NT2/D1 (cell line): ENCODE measurements at regions not wholly inside any gene's neighbourhood (a gene's known extent, or its start where the extent isn't known, plus 50 kb on each side); places are given as distances from the start of the nearest gene placed in this dataset.
"Not testable (repeated sequence)": the region's sequence is repeated elsewhere in the genome, so short reads cannot be mapped to it uniquely, and the experiment has no call there.

Source experiments
- DNase-seq: peaks from one replicate; pipeline ENCODE4 v3.0.0-alpha.2; 2011; ENCODE audit warnings: low read depth, low spot score
- H3K27me3 ChIP-seq: 2 replicates; pipeline ENCODE4 v1.6.0; 2011; ENCODE audit warnings: mild to moderate bottlenecking; ENCODE audit not compliant: insufficient read length, insufficient read depth
- H3K36me3 ChIP-seq: 2 replicates; pipeline ENCODE4 v1.6.1; 2011; ENCODE audit warnings: mild to moderate bottlenecking, low read length, mixed read lengths; ENCODE audit not compliant: insufficient read depth, insufficient read length
- H3K4me1 ChIP-seq: 2 replicates; pipeline ENCODE4 v1.5.1; 2011; ENCODE audit not compliant: insufficient read depth, insufficient read length
- H3K4me3 ChIP-seq: 2 replicates; pipeline ENCODE4 v1.5.1; 2011; ENCODE audit warnings: low read depth; ENCODE audit not compliant: insufficient read length
- H3K9ac ChIP-seq: 2 replicates; pipeline ENCODE4 v1.6.0; 2011; ENCODE audit warnings: low read depth; ENCODE audit not compliant: insufficient read length
- H3K9me3 ChIP-seq: 2 replicates; pipeline ENCODE4 v1.5.1; 2011; ENCODE audit warnings: mild to moderate bottlenecking, low read length; ENCODE audit not compliant: insufficient read depth
- SUZ12 ChIP-seq: IDR thresholded peaks from 2 replicates; pipeline ENCODE4 v1.6.1; 2011; ENCODE audit not compliant: insufficient read length, insufficient read depth; ENCODE audit errors: extremely low read depth
- YY1 ChIP-seq: IDR thresholded peaks from 2 replicates; pipeline ENCODE4 v1.6.1; 2011; ENCODE audit not compliant: insufficient read length, insufficient read depth
- ZNF274 ChIP-seq: IDR thresholded peaks from 2 replicates; pipeline ENCODE4 v1.6.1; 2011; ENCODE audit warnings: mild to moderate bottlenecking, low read depth, low read length

GRCh38 chr18:14947482-14948162 is 199.7 kb downstream of the ANKRD30B start:
- Histone ChIP-seq H3K9me3 (no peaks in the 10 kb centered on the region), H3K9ac (no peak overlapping the region), H3K27me3 (no peaks in the 10 kb centered on the region), H3K4me1 (no peaks in the 10 kb centered on the region), H3K36me3 (no peaks in the 10 kb centered on the region), H3K4me3 (no peak overlapping the region)
- TF ChIP-seq SUZ12 (no peak), ZNF274 (no peak), YY1 (no peak)
- no peak for DNase-seq

- no peak for TF ChIP-seq ZNF274
- TF ChIP-seq YY1: no peak
- no peaks in the 10 kb centered on the region for H3K9me3 ChIP-seq
- no peaks in the 10 kb centered on the region for H3K36me3 ChIP-seq
- no peak overlapping the region for H3K4me3 ChIP-seq
- DNase-seq: no peak
- H3K4me1 ChIP-seq: no peaks in the 10 kb centered on the region
- H3K9ac ChIP-seq: no peak overlapping the region
- no peaks in the 10 kb centered on the region for H3K27me3 ChIP-seq
These were observed 200.2 kb downstream of the ANKRD30B start for GRCh38 chr18:14948163-14948540.

GRCh38 chr18:14949800-14950664 is 202.1 kb downstream of the ANKRD30B start:
- H3K9me3 ChIP-seq: no peaks in the 10 kb centered on the region
- no peak for DNase-seq
- TF ChIP-seq YY1 (no peak), SUZ12 (no peak), ZNF274 (no peak)

GRCh38 chr18:14952444-14953077 is 204.6 kb downstream of the ANKRD30B start:
- not testable (repeated sequence) for H3K4me1 ChIP-seq, H3K4me3 ChIP-seq, DNase-seq, H3K36me3 ChIP-seq, H3K27me3 ChIP-seq, H3K9ac ChIP-seq, H3K9me3 ChIP-seq

More at GRCh38 chr18:14949800-14950664, 202.1 kb downstream of the ANKRD30B start:
- Histone ChIP-seq H3K36me3 (no peaks in the 10 kb centered on the region), H3K27me3 (no peaks in the 10 kb centered on the region), H3K4me3 (no peak overlapping the region), H3K9ac (no peak overlapping the region), H3K4me1 (no peaks in the 10 kb centered on the region)

GRCh38 chr18:14958701-14959100 is 210.7 kb downstream of the ANKRD30B start:
- H3K27me3 ChIP-seq: no peaks in the 10 kb centered on the region
- DNase-seq: no peak
- no peaks in the 10 kb centered on the region for H3K9me3 ChIP-seq
- TF ChIP-seq SUZ12 (no peak), YY1 (no peak), ZNF274 (no peak)
- no peak overlapping the region for H3K4me3 ChIP-seq
- no peak overlapping the region for H3K9ac ChIP-seq
- no peaks in the 10 kb centered on the region for H3K4me1 ChIP-seq
- H3K36me3 ChIP-seq: no peaks in the 10 kb centered on the region

GRCh38 chr18:14959550-14959949 is 211.6 kb downstream of the ANKRD30B start:
- Histone ChIP-seq H3K9me3 (no peaks in the 10 kb centered on the region), H3K27me3 (no peaks in the 10 kb centered on the region), H3K9ac (no peak overlapping the region), H3K4me1 (no peaks in the 10 kb centered on the region), H3K36me3 (no peaks in the 10 kb centered on the region), H3K4me3 (no peak overlapping the region)
- TF ChIP-seq SUZ12 (no peak), YY1 (no peak), ZNF274 (no peak)
- no peak for DNase-seq

GRCh38 chr18:14961991-14962390 is 214.0 kb downstream of the ANKRD30B start:
- Histone ChIP-seq H3K9ac (no peak overlapping the region), H3K9me3 (no peaks in the 10 kb centered on the region), H3K4me3 (no peak overlapping the region), H3K4me1 (no peaks in the 10 kb centered on the region), H3K27me3 (no peaks in the 10 kb centered on the region), H3K36me3 (no peaks in the 10 kb centered on the region)
- TF ChIP-seq YY1: no peak
- TF ChIP-seq ZNF274: no peak
- no peak for TF ChIP-seq SUZ12
- no peak for DNase-seq
